ENCODE measurements at regions not wholly inside any gene's neighbourhood (a gene's known extent, or its start where the extent isn't known, plus 50 kb on each side); places are given as distances from the start of the nearest gene placed in this dataset.

DNA sequence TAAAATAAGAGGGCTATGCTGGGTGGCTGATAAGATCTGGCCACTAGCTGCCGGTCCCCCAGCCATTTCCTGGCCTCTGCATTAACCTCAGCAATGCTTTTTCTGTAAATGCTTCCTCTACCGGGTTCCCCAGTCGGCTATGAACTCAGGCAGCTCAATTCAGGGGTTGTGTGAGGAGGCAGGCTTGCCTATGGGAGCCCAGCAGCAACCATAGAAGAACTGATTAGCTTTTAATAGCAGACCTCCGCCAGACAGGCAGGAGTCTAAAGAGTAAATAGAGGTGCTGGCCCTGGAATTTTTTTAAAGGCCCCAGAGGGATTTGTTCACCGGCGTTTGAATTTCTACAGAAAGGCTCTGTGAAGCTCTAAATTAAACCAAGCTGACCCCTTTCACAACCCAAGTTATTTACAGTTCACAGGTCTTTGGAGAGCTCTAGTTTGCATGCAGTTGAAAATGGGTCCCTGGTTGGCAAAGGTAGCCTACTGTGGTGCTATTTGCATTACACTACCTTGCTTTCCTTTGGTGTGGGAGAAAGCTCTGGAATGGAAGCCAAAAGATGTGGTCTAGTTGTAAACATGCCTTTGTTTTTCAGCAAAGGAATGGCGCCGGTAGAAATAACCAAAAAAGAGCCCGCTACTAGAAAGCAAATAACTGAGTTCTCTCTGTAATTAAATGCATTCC is 289.7 kb upstream of the SEMA6A start:
- TF ChIP-seq POLR2AphosphoS5 (IDR thresholded peaks at IDR 0.05), result no peak
- no peak for TF ChIP-seq TAF1 (IDR thresholded peaks at IDR 0.05; ENCODE audit: low read depth)
- TF ChIP-seq REST (IDR thresholded peaks at IDR 0.05; ENCODE audit: borderline replicate concordance), result no peak
- TF ChIP-seq, protein P1, sequence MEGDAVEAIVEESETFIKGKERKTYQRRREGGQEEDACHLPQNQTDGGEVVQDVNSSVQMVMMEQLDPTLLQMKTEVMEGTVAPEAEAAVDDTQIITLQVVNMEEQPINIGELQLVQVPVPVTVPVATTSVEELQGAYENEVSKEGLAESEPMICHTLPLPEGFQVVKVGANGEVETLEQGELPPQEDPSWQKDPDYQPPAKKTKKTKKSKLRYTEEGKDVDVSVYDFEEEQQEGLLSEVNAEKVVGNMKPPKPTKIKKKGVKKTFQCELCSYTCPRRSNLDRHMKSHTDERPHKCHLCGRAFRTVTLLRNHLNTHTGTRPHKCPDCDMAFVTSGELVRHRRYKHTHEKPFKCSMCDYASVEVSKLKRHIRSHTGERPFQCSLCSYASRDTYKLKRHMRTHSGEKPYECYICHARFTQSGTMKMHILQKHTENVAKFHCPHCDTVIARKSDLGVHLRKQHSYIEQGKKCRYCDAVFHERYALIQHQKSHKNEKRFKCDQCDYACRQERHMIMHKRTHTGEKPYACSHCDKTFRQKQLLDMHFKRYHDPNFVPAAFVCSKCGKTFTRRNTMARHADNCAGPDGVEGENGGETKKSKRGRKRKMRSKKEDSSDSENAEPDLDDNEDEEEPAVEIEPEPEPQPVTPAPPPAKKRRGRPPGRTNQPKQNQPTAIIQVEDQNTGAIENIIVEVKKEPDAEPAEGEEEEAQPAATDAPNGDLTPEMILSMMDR (IDR thresholded peaks at IDR 0.05; ENCODE audit: poor library complexity, severe bottlenecking), result no peak
- TF ChIP-seq EZH2 (IDR thresholded peaks at IDR 0.05; ENCODE audit: borderline replicate concordance, insufficient read depth, low read length, poor library complexity, severe bottlenecking), result no peak
- no peak for TF ChIP-seq SMC3 (conservative IDR thresholded peaks at IDR 0.05; ENCODE audit: poor library complexity)
- no peak for TF ChIP-seq MXI1 (conservative IDR thresholded peaks at IDR 0.05; ENCODE audit: poor library complexity, severe bottlenecking)
- TF ChIP-seq EP300 (conservative IDR thresholded peaks at IDR 0.05; ENCODE audit: poor library complexity, severe bottlenecking), result no peak
- TF ChIP-seq RAD21 (conservative IDR thresholded peaks at IDR 0.05), result no peak
- Histone ChIP-seq H3K9me2 (ENCODE audit: insufficient read depth, low read length) (no peaks in the 10 kb centered on the region), H3K27ac (ENCODE audit: low read length) (no peak overlapping the region), H3K9me3 (ENCODE audit: low read length) (no peaks in the 10 kb centered on the region), H3K36me3 (ENCODE audit: insufficient read depth, low read length) (no peaks in the 10 kb centered on the region), H3K4me2 (ENCODE audit: low read length) (no peak overlapping the region), H3K4me3 (ENCODE audit: low read length) (no peak overlapping the region), H3K27me3 (ENCODE audit: insufficient read depth, low read depth, low read length) (no peaks in the 10 kb centered on the region), H2AFZ (ENCODE audit: low read depth, low read length) (no peak overlapping the region), H4K20me1 (ENCODE audit: insufficient read depth) (no peaks in the 10 kb centered on the region), H3F3A (ENCODE audit: insufficient read depth, low read length, poor library complexity, severe bottlenecking) (no peaks in the 10 kb centered on the region), H3K79me2 (replicated peaks; ENCODE audit: insufficient read depth, low read length) (no peaks in the 10 kb centered on the region), H3K9ac (ENCODE audit: low read length) (no peak overlapping the region)

DNA sequence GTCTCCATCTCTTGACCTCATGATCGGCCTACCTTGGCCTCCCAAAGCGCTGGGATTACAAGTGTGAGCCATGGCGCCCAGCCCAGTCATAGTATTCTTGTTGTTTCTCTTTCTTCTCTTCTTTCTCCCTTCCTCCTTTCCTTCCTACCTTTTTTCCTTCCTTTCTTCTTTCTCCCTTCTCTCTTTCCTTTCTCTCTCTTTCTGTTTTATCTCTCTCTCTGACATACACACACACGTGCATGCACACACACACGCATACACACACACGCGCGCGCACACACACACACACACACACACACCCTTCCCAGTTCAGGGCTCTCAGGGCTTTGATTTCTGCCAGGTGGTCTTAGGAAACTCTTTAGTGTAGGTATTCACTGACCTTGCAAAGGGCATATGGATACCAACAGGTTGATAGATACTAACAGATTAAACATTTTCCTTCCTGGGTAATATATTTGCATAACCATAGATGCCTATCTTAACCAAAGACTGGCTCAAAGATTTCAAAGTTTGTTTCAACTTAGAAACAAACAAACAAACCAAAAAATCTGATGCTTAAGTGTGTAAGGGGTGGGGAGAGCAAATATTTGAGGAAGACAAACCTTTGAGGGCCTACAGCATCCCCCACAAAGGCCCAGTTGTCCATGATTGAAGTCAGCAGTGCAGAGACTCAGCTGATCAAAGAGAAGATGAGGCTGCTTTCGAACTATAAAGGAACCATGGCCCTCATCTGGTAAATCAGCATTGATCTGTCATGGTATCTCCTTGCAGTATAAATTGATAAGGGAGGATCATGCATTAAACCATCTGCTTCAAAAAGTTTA is 288.2 kb upstream of the SEMA6A start:
- Histone ChIP-seq H3K4me3 (ENCODE audit: low read length) (no peak overlapping the region), H3K36me3 (ENCODE audit: insufficient read depth, low read length) (no peaks in the 10 kb centered on the region), H3K79me2 (replicated peaks; ENCODE audit: insufficient read depth, low read length) (no peaks in the 10 kb centered on the region), H3K27me3 (ENCODE audit: insufficient read depth, low read depth, low read length) (no peaks in the 10 kb centered on the region), H3K9ac (ENCODE audit: low read length) (no peak overlapping the region), H2AFZ (ENCODE audit: low read depth, low read length) (no peak overlapping the region), H3K4me2 (ENCODE audit: low read length) (no peak overlapping the region), H3K27ac (ENCODE audit: low read length) (no peak overlapping the region), H4K20me1 (ENCODE audit: insufficient read depth) (no peaks in the 10 kb centered on the region), H3F3A (ENCODE audit: insufficient read depth, low read length, poor library complexity, severe bottlenecking) (no peaks in the 10 kb centered on the region), H3K9me2 (ENCODE audit: insufficient read depth, low read length) (no peaks in the 10 kb centered on the region), H3K9me3 (ENCODE audit: low read length) (no peaks in the 10 kb centered on the region)
- no peak for TF ChIP-seq POLR2AphosphoS5 (IDR thresholded peaks at IDR 0.05)
- TF ChIP-seq, protein P1 (IDR thresholded peaks at IDR 0.05; ENCODE audit: poor library complexity, severe bottlenecking), result no peak
- TF ChIP-seq EP300 (conservative IDR thresholded peaks at IDR 0.05; ENCODE audit: poor library complexity, severe bottlenecking), result no peak
- no peak for TF ChIP-seq REST (IDR thresholded peaks at IDR 0.05; ENCODE audit: borderline replicate concordance)
- TF ChIP-seq TAF1 (IDR thresholded peaks at IDR 0.05; ENCODE audit: low read depth), result no peak
- TF ChIP-seq SMC3 (conservative IDR thresholded peaks at IDR 0.05; ENCODE audit: poor library complexity), result no peak
- no peak for TF ChIP-seq RAD21 (conservative IDR thresholded peaks at IDR 0.05)
